LNCAP (cell line): ENCODE measurements at regions not wholly inside any gene's neighbourhood (a gene's known extent, or its start where the extent isn't known, plus 50 kb on each side); places are given as distances from the start of the nearest gene placed in this dataset.

Experiments used
- TF ChIP-seq, protein P1 (sequence below): fragments of 450-650 bp; IDR thresholded peaks from 2 replicates; pipeline ENCODE4 v1.5.1; 2017; ENCODE audit warnings: mild to moderate bottlenecking

DNA sequence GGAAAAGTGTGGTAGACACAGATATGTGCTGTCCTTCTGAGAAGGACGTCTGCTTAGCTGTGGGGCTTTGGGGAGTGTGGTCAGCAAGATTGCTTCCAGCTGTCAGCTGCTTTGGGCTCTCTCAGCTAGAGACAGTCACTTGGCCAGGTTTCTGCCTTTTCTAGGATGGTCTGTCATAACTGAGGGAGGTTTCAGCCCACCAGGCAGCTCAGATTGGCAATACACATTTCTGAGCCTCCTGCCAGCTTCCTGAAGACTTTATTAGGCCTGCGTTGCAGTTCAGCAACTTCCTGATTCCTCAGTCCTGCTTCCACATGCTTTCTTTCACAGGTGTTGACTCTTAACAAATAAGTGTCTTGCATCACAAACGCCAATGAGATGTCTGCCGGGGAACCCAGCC is 286.5 kb downstream of the SQOR start:
- TF ChIP-seq, protein P1, sequence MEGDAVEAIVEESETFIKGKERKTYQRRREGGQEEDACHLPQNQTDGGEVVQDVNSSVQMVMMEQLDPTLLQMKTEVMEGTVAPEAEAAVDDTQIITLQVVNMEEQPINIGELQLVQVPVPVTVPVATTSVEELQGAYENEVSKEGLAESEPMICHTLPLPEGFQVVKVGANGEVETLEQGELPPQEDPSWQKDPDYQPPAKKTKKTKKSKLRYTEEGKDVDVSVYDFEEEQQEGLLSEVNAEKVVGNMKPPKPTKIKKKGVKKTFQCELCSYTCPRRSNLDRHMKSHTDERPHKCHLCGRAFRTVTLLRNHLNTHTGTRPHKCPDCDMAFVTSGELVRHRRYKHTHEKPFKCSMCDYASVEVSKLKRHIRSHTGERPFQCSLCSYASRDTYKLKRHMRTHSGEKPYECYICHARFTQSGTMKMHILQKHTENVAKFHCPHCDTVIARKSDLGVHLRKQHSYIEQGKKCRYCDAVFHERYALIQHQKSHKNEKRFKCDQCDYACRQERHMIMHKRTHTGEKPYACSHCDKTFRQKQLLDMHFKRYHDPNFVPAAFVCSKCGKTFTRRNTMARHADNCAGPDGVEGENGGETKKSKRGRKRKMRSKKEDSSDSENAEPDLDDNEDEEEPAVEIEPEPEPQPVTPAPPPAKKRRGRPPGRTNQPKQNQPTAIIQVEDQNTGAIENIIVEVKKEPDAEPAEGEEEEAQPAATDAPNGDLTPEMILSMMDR, result no peak

DNA sequence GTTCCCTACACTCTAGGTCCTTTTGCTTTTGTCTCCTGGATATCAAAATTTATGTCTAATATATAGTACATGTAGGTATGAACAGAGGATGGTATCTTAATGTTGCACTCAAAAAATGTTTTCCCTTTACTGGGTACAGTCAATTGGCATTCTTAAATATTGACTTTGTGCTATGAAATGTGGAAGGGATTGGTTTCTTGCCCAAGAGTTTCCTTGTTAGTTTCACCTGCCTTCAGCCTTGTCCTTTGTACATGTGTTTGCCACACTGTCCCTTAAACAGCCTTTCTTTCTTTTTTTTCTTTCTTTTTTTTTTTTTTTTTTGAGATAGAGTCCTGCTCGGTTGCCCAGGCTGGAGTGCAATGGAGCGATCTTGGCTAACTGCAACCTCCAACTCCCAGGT is 287.1 kb downstream of the SQOR start:
- TF ChIP-seq, protein P1, result no peak

DNA sequence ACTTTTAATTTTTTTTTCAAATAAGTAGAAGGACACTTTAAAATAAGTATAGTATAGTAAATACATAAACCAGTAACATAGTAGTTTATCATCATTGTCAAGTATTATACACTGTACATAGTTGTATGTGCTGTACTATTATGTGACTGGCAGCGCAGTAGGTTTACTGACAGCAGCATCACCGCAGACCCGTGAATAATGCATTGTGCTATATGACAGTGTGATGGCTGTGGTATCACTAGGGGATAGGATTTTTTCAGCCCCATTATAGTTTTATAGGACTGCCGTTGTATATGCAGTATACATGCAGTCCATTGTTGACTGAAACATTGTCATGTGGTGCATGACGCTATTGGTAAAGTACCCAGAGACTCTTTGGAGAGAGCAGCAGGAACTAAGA is 306.5 kb downstream of the SQOR start:
- TF ChIP-seq, protein P1, result no peak

DNA sequence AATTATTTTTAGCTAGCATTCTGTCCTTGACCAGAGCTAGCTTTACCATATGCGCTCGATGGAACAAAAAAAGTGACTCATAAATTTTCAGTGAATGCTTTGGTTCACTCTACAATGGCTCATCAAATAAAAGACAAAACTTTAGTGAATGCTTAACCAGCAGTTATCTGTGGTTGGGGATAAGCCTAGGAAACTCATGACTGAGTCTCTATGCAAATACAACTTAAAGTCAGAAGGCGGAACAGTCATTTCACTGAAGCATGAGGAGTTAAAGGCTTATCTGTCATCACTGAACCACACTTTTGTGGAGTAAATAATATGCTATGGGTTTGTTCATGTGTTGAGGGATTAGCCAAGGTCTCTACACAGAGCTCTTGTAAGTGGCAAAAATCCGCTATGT is 308.4 kb downstream of the SQOR start:
- TF ChIP-seq, protein P1, result no peak

DNA sequence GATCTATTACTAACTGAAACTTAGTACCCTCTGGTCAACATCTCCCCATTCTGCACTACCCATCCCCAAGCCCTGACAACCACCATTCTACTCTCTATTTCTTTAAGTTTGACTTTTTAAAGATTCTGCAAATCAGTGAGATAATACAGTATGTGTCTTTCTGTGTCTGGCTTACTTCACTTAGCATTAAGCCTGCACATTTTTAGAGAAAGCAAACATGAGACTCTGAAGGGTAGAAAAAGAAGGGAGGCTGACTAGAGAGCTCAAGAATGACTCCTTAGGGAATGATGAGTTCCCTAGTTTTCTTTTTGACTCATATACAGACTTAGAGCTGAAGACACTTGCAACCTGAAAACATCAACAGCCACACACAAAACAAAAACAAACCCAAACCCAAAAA is 311.3 kb downstream of the SQOR start:
- TF ChIP-seq, protein P1, result no peak

DNA sequence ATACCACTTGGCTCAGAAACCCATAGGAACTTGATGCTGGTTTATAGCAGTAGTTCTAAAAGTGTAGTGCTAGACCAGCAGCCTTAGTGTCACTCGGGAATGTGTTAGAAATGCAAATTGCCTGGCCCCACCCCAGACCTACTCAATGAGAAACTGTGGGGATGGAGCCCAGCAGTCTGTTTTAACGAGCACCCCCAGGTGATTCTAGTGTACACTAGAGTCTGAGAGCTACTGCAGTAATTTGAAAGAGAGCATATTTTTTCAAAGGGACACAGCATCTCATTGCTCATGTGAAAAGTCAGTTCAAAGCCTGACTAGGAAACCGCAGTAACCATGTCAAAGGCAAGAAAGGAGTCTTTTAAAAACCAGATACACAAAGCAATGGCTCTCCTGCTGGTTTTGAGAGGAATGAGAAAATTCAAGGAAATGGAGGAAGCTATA is 313.4 kb downstream of the SQOR start:
- TF ChIP-seq, protein P1, result no peak

DNA sequence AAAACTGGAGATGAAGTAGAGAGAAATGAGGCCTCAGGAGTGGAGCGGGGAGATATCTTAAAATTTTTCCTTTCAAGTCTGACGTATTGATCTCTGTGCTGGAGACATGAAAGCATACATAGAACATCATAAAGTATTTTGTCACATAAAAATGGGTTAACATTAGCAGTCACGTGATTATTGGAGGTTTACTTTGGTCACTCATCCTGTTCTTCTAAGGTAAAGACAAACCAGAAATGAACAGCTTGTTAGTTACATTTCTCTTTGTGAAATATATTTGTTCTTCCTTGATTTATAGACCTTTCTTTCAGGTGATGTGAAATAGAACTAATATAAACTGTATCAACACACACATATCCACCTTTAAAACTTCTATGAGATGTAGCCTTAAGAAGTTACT is 324.1 kb downstream of the SQOR start:
- TF ChIP-seq, protein P1, result no peak

DNA sequence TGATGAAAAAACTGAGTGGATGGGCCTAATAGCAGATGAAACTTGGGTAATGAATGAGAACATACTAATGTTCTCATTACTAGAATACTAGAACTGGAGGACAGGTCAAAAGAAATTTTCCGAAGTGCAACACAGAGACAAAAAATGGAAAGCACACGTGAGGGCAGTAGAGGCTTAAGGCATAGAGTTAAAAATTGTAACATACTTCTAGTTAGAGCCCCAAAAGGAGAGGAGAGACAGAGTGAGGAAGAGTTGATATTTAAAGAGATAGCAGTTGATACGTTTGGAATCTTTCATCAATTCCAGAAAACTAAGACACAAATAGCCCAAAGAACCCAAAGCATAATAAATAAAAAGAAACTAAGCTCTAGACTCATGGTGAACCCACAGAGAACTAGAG is 327.9 kb downstream of the SQOR start:
- TF ChIP-seq, protein P1, result no peak
